Lower leg skin (tissue), 3 donors: ENCODE measurements at regions not wholly inside any gene's neighbourhood (a gene's known extent, or its start where the extent isn't known, plus 50 kb on each side); places are given as distances from the start of the nearest gene placed in this dataset.

Source experiments
- POLR2A ChIP-seq, 2 donors: fragments of 450-650 bp; IDR thresholded peaks; one replicate each; pipeline ENCODE4 v1.6.1; 2016 to 2017; ENCODE audit warnings: antibody characterized with exemption in 2 of 2, mild to moderate bottlenecking in 1 of 2, moderate library complexity in 1 of 2
- TF ChIP-seq, protein P1 (sequence below), 3 donors: fragments of 450-650 bp; IDR thresholded peaks; one replicate each; pipeline ENCODE4 v1.5.1; 2016; ENCODE audit warnings: antibody characterized with exemption in 3 of 3, mild to moderate bottlenecking in 3 of 3, moderate library complexity in 2 of 3

DNA sequence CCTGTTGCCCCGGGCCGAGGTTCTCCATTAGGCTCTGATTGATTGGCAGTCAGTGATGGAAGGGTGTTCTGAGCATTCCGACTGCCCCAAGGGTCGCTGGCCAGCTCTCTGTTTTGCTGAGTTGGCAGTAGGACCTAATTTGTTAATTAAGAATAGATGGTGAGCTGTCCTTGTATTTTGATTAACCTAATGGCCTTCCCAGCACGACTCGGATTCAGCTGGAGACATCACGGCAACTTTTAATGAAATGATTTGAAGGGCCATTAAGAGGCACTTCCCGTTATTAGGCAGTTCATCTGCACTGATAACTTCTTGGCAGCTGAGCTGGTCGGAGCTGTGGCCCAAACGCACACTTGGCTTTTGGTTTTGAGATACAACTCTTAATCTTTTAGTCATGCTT, 74.2 kb downstream of the HAPSTR1 start:
- TF ChIP-seq, protein P1, sequence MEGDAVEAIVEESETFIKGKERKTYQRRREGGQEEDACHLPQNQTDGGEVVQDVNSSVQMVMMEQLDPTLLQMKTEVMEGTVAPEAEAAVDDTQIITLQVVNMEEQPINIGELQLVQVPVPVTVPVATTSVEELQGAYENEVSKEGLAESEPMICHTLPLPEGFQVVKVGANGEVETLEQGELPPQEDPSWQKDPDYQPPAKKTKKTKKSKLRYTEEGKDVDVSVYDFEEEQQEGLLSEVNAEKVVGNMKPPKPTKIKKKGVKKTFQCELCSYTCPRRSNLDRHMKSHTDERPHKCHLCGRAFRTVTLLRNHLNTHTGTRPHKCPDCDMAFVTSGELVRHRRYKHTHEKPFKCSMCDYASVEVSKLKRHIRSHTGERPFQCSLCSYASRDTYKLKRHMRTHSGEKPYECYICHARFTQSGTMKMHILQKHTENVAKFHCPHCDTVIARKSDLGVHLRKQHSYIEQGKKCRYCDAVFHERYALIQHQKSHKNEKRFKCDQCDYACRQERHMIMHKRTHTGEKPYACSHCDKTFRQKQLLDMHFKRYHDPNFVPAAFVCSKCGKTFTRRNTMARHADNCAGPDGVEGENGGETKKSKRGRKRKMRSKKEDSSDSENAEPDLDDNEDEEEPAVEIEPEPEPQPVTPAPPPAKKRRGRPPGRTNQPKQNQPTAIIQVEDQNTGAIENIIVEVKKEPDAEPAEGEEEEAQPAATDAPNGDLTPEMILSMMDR (IDR thresholded peaks at IDR 0.05) = no peak
- TF ChIP-seq POLR2A (IDR thresholded peaks at IDR 0.05) = no peak
